Femur (tissue), 1 donor: ENCODE measurements at regions not wholly inside any gene's neighbourhood (a gene's known extent, or its start where the extent isn't known, plus 50 kb on each side); places are given as distances from the start of the nearest gene placed in this dataset.

Experiments used
- DNase-seq: peaks from one replicate; pipeline ENCODE4 v3.0.0-alpha.2; 2017

DNA sequence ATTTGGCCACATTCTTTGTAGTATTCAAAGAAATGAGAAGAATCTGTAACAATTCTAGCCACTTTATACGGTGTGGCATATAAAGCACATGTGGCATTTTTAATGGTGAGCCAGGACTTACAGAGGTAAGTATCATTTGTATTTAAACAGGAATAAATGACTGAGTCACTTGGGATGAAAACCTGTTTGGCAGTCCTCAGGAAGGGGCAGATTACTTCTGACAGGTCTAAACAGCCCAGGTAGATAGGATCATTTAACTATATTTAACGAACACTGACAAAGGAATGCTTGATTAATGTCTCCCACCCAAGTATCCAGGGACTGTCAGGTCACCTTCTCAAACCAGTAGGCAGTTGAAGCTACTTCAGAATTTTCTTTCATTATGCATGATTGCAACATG, 241.5 kb upstream of the SATB1 start:
- no peak for DNase-seq

DNA sequence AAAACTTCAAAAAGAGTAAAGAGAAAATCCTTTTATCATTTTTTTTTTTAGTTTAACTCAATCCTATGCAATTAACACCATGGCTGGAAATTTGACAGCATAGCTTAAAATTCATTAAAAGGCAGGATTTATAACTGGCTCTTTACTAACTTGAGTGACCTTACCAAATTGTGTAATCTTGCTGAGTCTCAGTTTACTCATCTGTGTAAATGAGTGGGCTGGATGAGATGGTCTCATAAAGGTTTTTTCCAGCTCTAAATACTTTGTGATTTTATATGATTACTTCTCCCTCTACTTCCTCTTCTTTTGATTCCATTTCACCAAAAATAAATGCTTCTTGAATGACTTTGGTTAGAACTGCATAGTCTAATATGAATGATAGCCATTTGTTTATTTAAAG, 234.9 kb upstream of the SATB1 start:
- no peak for DNase-seq

DNA sequence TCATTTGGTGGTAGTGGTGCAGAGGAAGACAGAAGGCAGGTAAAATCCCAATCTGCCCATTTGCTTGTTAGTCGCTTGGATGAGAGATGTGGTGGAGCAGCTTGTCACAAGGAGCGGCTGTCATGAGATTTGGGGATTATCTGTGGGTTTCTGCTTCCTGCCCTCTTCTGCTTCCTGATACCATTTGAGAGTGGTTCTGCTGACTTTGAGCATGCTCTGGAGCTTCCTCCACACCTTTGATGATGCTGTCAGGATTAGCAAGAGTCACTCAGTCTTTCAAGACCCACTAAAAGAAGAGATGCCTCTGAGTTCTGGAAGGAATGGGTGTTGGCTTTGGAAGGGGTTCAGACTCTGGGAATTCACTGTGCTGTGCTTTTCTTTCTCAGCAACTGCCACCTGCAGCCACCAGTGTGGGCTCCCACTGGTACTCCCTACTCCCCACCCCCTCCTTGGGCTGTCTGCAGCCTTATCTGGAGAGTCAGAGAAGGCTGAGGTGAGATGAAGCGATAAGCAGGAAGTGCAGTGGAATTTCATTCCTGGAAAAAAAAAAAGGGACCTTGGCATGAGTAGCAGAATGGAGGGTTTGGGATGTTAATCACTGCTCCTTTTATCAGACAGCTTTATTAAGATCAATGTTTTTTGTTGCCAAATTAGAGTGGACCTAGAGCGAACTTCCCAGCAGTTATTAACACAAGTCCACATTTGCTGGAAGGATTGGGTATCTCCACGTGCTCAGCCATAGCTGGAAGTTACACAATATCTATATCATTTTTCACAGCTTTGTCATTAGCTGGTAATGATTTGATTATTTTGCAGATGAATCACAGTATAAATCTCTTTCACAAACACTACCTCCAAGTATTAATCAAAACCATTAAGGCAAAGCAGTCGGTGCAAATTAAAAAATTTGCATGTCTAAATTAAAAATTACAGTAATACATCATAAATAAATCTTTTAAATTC, 233.0 kb upstream of the SATB1 start:
- DNase-seq, result no peak

DNA sequence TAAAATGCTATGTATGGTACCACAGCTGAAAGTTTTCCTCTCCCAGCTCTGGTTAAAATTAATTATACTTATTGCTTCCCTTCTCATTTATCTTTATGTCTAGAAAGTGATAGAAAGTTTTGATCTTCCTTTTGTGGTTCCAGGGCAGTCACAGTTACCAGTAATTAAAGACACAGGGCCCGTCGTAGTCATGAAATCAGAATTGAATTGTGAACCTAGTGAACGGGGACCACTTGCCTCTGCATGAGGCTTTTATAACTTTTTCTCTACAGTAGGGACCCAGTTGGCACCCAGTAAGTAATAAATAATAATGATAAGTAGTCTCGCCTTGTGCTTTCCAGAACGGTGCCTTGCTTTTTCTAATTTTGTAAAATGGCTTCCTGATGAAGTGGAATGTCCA, 231.7 kb upstream of the SATB1 start:
- DNase-seq, result no peak

DNA sequence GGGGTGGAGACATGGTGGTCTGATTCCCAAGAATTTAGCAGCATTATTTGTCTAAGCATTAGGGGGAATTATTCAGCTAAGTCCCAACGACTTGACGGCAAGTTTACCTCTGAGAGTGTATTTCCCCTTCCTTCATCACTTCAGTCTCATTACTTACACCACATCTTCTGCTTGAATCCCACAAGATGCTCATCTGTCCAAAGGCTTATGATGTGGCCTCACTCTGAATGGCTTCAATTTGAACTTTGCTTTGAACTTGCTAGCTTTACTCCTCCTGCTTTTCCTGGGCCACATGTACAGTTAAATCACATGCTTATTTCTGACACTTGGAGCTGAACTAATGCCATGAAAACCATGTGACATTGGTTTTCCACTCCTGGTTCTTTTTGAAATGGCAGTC, 231.3 kb upstream of the SATB1 start:
- DNase-seq, result no peak

DNA sequence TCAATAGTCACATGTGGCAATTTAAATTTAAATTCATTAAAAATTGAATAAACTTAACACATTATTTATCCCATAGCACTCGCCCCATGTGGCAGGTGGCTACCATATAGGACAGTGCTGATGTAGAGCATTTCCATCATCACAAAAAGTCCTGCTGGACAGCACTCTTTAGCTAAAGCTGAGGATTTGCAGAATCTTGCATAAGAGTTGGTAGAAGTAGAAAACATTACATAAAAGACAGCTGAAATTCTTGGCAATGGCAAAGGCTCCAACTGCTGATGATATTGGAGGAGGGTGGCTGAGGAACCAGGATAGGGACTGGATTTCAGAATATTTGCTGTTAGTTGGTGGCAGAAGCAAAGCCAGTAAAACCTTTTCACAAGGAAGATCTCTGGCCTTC, 230.7 kb upstream of the SATB1 start:
- DNase-seq, result no peak

DNA sequence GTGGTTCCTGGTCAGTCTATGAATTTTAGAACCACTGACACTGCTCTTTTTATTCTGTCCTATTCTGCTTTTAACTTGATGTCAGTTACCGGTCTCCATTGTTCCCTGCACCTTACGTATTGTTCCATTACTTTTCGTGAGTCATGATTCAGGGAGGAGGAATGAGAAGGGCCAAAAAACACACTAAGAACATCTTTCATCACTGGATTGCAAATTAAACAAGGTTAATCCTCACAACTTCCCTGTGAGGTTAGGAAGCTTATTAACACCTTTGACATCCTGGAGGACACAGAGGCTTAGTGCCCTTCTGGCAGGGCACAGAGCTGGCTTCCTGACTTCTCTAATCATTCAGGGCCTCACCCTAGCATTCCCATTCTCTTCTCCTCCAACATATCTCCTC, 227.6 kb upstream of the SATB1 start:
- no peak for DNase-seq

DNA sequence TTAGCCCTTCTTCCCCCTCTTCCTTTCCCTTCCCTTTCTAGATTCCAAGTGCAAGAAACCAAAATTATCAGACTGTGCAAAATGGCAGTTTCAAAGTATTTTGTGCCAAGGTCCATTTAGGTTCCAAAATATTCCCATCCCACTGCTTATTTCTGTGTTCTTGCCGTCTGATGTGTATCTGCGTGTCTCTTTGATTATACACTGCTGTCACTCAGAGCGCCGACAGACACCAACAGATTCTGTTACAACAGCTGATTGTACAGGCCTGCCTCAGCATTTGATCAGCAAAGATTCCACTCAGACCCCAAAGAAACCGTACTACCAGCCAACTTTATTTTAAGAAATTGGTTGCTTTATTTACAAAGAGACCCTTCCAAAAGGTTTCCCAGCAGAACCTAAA, 225.6 kb upstream of the SATB1 start:
- no peak for DNase-seq

DNA sequence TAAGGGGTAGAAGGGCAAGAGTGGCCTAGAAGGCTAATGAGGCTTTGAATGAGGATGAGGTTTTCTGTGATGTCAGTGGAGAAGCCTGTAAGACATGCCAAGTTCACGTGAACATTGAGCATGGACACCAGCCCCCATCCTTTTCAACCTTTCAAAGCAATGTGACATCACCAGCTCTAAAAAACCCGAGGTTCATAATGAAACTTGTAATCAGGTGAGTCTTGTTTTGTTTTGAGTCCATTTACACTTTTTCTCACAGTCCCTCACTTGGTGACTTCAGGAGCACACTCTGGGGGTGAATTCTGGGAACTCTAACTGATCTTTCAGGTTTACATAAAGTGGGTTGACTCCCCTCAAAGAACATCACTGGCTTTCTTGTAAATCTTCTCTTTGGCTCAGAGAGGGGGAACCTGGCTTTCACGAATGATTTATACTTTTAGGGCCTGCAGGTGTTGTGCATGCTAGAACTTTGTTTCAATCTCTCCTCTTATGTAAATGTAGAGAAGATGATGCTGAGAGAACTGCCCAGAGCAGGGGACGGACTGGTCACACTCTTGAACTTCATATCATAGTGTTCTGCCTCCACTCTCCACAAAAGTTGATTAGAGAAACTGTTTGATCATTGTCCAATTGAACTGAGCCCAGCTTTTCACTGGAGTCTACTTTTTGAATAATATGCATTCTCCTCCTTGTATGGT, 224.7 kb upstream of the SATB1 start:
- no peak for DNase-seq

DNA sequence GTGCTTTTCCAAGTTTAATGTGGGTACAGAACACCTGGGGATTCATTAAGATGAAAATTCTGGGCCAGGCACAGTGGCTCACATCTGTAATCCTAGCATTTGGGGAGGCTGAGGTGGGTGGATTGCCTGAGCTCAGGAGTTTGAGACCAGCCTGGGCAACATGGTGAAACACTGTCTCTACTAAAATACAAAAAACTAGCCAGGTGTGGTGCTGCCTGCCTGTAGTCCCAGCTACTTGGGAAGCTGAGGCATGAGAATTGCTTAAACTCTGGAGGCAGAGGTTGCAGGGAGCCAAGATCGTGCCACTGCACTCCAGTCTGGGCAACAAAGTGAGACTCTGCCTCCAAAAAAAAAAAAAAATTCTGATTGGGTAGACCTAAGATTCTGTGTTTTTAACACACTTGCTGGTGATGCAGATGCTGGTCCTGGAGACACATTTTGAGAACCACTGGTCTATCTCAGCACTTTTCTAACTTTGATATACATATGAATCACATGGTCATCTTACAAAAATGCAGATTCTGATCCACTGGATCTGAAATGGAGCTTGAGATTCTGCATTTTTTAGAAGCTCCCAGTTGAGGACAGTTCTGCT, 223.8 kb upstream of the SATB1 start:
- no peak for DNase-seq

DNA sequence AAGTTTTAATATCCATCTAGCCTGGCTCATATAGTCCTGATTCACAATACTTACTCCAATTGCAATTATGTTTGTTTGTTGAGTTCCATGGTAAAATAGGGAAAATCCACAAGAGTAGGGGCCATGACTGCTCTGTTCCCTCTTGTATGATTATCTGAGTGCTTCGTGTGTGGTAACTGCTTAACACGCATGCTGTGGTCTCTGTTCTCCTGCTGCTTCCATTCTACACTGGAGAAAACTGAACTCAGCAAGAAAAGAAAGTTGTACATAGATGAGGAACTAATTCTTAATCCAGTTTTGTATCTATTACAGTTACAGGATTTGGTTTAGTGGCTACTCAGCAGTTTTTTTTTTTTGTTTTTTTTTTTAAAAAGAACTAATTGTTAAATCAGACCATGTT, 223.0 kb upstream of the SATB1 start:
- DNase-seq, result no peak

DNA sequence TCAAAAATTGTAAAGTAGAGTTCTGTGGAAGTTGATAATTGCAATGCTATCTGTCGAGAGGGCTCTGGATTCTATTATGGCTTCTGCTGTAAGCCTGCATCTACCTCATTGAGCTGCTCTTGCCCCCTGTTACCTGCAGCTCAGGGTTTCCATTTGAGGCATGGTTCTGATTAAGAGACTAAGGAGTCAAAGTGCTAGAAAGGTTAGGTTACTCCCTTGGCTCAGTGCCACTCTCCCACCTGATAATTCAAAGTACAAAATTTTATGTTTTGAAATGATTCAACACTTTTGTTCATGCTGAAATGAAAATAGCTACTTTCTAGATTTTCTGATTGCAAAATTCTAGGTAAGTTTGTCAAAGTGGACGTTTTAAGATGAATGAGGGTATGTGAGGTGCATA, 220.5 kb upstream of the SATB1 start:
- no peak for DNase-seq

DNA sequence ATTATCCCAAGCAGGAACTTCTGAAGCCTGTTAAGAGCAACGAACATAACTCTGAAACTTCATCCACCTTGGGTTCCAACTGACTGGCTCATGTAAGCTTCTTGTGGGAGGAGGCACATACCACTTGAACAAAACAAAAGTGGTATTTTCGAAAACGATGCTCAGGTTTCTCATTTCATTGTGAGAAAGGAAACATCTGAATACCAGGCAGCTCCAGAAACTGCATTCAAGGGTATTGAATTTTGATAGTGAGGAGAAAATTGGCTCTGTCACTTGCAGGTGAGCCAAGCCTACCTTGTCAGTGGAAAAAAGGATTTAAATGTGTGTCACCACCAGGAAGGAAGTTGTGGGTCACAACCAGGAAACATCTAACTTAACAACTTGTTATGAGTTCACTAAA, 218.1 kb upstream of the SATB1 start:
- DNase-seq, result no peak

DNA sequence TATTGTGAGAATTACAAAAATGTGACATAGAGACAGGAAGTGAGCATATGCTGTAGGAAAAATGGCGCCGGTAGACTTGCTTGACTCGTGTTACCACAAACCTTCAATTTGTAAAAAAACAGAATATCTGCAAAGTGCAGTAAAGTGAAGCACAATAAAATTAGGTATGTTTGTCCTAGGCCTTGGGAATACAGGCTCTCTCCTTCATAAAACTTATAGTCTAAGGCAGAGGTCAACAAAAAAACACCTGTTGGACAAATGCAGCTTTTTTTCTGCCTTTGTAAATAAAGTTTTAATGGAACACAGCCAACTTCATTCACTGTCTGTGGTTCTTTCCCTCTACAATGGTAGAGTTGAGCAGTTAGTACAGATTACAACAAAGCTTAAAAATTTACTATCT, 216.8 kb upstream of the SATB1 start:
- no peak for DNase-seq

DNA sequence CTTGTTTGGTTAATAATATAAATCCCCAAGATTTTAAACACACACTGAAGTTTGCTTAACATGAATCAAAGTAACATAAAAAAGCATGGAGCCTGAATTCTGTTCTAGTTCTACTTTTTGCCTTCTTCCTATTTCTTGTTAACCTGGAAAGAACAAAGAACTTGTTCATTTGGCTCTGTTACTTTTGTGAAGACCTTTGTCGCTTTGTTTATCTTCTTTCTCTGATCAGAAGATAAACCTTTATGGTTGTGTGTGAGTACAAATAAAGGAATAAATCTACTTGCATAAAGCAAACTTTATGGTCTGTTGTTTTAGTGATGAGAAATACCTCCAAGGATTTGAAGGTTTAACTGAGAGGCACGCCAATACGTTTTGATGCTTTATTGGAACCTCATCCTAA, 210.1 kb upstream of the SATB1 start:
- DNase-seq, result no peak

DNA sequence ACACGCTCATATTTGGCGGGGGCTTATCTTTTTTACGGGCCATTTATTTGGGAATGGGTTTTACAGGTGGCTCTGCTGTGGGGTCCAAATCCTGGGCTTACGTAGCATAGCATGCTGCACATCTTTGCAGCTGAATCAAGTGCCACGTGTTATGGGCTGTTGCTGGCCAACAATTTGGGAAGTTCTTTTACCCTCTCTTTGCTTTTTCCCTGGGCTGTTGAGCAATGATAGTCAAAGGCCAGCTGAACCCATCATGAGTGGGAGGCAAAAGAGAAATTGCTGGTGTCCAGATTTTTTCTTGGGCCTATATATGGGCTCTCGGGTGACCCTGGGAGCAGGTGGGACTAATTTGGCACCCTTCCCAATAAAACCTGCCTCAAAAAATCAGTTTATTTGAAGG, 209.3 kb upstream of the SATB1 start:
- DNase-seq, result no peak

DNA sequence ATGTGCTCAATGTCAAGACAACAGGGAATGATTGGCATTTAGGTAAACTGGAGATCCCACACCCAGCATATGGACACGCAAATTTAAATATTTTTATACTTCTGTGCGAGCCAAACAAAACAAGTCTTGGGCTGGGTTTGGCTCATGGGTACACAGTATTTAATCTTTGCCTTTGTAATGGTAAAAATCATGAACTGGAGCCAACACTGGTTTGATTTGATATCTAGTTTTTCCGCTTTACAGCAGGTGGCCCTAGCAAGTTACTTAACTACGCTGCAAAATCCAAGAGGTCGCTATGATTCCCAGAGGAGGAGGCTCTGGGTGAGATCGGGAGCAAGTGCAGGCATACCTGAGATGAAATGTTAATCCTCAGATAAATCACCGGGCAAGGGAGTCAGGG, 207.9 kb upstream of the SATB1 start:
- DNase-seq, result no peak

DNA sequence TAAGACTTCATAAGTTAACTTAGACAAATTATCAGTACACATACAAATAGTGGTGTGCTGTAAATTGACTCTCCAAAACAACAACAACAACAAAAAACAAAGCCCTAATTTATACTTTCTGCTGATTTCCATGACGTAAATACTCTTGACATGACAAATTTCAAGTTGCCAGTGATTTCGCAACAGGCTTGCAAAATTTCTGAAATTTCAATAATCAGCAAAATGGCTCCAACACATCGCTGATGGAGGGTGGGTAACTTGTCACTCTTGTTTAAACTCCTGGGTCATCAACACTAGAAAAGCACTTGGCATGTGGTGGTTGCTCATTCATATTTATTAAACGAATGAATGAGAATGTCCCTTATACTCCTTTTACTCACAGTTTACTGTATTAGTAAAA, 205.2 kb upstream of the SATB1 start:
- no peak for DNase-seq

DNA sequence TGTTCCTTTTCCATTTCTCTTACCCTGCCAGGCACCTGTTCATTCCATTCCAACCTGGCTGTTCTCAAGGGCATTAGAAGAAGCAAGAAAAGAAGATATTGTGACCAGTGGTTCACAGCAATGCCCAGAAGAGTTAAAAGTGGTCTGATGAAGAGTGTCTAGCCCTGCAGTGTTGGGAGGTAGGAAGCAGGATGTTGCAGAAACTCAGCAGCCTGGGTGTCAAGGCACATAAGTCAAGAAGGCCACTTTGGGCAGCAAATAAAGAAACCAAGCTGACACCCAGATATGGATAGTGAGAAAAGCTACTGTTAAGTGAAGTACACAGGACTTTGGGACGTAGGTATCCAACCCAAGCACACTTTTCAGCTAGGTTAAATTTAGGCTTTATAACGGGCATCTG, 199.9 kb upstream of the SATB1 start:
- DNase-seq, result no peak

DNA sequence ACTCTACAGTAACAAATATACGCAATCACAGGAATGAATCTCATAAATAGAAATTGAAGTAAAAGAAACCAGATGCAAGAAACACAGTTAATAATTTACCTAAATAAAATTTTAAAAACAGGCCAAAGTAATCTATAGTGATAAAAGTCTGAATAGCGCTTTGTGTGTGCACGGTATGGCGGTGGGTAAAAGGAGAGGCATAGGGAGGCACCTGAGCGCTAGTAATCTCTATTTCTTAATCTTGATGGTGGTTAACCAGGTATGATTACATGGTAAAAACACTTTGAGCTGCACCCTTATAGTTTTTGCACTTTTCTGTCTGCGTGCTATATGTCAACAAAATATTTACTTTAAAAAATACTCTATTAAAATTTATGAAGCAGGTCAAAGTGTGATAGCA, 198.1 kb upstream of the SATB1 start:
- no peak for DNase-seq

DNA sequence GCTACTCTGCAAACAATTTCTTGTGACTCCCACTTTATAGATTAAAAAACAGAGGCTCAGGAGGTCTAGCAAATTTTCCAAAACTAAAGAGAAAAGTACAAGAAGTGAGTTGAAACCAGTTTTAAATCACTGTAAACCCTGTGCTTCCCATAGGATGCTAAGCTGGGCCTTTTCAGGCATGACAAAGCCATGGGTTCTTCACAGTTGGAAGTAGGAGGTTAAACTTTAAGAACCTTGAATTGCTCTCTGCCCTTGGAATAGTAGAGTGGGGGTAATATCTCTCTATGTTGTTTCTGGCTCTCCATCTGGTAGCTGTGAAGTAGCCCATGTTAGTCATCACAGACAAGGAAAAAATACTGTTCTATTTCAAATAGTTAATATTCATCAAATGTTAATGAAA, 193.6 kb upstream of the SATB1 start:
- DNase-seq, result no peak

DNA sequence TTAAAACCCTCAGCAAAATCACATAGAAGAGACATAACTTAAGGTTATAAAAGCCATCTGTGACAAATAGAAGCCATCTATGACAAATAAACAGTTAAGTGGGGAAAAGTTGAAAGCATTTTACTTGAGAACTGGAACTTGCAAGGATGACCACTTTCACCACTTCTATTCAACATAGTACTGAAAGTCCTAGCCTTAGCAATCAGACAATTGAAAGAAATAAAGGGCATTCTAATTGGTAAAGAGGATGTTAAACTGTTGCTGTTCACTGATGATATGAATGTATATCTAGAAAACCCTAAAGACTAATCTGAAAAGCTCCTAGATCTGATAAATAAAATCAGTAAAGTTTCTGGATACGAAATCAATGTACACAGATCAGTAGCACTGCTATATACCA, 186.9 kb upstream of the SATB1 start:
- DNase-seq, result no peak

DNA sequence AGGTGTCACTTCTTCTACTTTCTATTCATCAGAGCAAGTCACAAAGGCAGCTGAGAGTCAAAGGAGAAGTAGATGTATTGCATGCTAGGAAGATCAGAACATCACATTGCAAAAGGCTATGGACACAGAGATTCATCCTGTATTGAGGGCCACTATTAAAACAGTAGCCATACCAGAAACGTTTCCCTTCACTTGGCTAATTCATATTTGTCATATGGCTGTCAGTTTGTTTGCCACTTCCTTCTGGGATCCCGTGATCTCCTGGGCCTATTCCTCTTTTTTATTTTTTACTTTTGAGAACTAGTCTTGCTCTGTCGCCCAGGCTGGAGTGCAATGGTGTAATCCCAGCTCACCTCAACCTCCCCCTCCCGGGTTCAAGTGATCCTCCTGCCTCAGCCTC, 184.0 kb upstream of the SATB1 start:
- no peak for DNase-seq

DNA sequence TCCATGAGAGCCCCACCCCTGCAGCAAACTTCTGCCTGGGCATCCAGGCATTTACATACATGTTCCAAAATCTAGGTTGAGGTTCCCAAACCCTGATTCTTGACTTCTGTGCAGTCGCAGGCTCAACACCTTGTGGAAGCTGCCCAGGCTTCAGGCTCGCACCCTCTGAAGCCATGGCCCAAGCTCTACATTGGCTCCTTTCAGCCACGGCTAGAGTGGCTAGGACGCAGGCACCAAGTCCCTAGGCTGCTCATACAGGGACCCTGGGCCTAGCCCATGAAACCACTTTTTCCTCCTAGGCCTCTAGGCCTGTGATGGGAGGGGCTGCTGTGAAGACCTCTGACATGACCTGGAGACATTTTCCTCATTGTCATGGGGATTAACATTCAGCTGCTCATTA, 172.8 kb upstream of the SATB1 start:
- DNase-seq, result no peak
